Endothelial cell of umbilical vein (primary cell): ENCODE measurements at regions not wholly inside any gene's neighbourhood (a gene's known extent, or its start where the extent isn't known, plus 50 kb on each side); places are given as distances from the start of the nearest gene placed in this dataset.

Experiments
- BruUV-seq: library from RNA; stranded (reverse); fragments of 400-500 nt; replicated peaks from 2 replicates; lab custom pipeline; 2021; lab: Mats Ljungman, UMichigan
- CTCF ChIA-PET: fragments of 300-600, 350-600 bp; sonication (Branson Sonifier 250); formaldehyde crosslinking; loops from one replicate; lab custom pipeline; 2021; ENCODE audit warnings: antibody characterized with exemption, inconsistent platforms; lab: Charles Lee
- POLR2A ChIA-PET: fragments of 300-600, 350-600 bp; sonication (Branson Sonifier 250); formaldehyde crosslinking; loops from one replicate; lab custom pipeline; 2021; ENCODE audit warnings: antibody characterized with exemption, inconsistent platforms; lab: Charles Lee
- DNase-seq: peaks from one replicate; pipeline ENCODE4 v3.0.0-alpha.2; 2011; ENCODE audit warnings: low read depth, low spot score
- FAIRE-seq: peaks from 2 replicates; lab custom pipeline; 2011; peaks lifted over from hg19 to GRCh38; lab: Jason Lieb, UNC
- H2AFZ ChIP-seq: 2 replicates; pipeline ENCODE4 v1.6.0; 2012; ENCODE audit warnings: low read depth, low read length, control low read depth, inconsistent platforms
- H3K27ac ChIP-seq: 2 replicates; pipeline ENCODE4 v1.5.1; 2011; ENCODE audit warnings: low read depth, mild to moderate bottlenecking, control low read depth, low read length, moderate library complexity; ENCODE audit not compliant: insufficient read depth
- H3K27me3 ChIP-seq, 2 experiments: 2 replicates each; pipeline versions ENCODE4 v1.6.0 to v1.6.1; 2011; ENCODE audit warnings: low read length in 2 of 2, mixed read lengths in 1 of 2; ENCODE audit not compliant: control insufficient read depth in 2 of 2, insufficient read depth in 2 of 2
- H3K36me3 ChIP-seq, 2 experiments: 2 replicates in 1 of 2; 3 replicates in 1 of 2; pipeline ENCODE4 v1.5.1; 2011; ENCODE audit warnings: low read length in 2 of 2, mild to moderate bottlenecking in 1 of 2, moderate library complexity in 1 of 2; ENCODE audit not compliant: control insufficient read depth in 2 of 2, insufficient read depth in 2 of 2; ENCODE audit errors: extremely low read depth in 1 of 2
- H3K4me1 ChIP-seq: 3 replicates; pipeline ENCODE4 v1.5.1; 2011; ENCODE audit warnings: mild to moderate bottlenecking, low read length; ENCODE audit not compliant: control insufficient read depth, insufficient read depth; ENCODE audit errors: extremely low read depth
- H3K4me2 ChIP-seq: 2 replicates; pipeline ENCODE4 v1.6.1; 2011; ENCODE audit warnings: low read length, control low read depth, mixed read lengths; ENCODE audit not compliant: insufficient read depth
- H3K4me3 ChIP-seq, 3 experiments: fragments of 200-600 bp in 1 of 3; sonication (generic), shearing (Covaris generic) in 1 of 3; replicated peaks in 1 of 3; 2 replicates each; pipeline ENCODE4 v1.5.1; 2011 to 2016; ENCODE audit warnings: control low read depth in 3 of 3, low read length in 3 of 3, mild to moderate bottlenecking in 2 of 3, inconsistent platforms in 1 of 3, low read depth in 1 of 3, moderate library complexity in 1 of 3; ENCODE audit not compliant: insufficient read depth in 1 of 3
- H3K79me2 ChIP-seq: 2 replicates; pipeline ENCODE4 v1.6.0; 2012; ENCODE audit warnings: low read length, inconsistent platforms; ENCODE audit not compliant: control insufficient read depth, insufficient read depth
- H3K9ac ChIP-seq: replicated peaks from 2 replicates; pipeline ENCODE3; 2011; ENCODE audit warnings: low read length, control low read depth; ENCODE audit not compliant: insufficient read depth; ENCODE audit errors: extremely low read depth
- H3K9me1 ChIP-seq: replicated peaks from 3 replicates; pipeline ENCODE4 v1.6.0; 2011; ENCODE audit warnings: mild to moderate bottlenecking, low read length; ENCODE audit not compliant: control insufficient read depth, insufficient read depth; ENCODE audit errors: extremely low read depth
- H3K9me3 ChIP-seq: replicated peaks from 2 replicates; pipeline ENCODE4 v1.5.1; 2012; ENCODE audit warnings: low read length, inconsistent platforms; ENCODE audit not compliant: control insufficient read depth, insufficient read depth
- H4K20me1 ChIP-seq: replicated peaks from 2 replicates; pipeline ENCODE3; 2011; ENCODE audit warnings: mild to moderate bottlenecking, low read length; ENCODE audit not compliant: control insufficient read depth, insufficient read depth; ENCODE audit errors: extremely low read depth
- CTCF ChIP-seq, 2 donors: IDR thresholded peaks; 1 replicate in 1 of 2; 2 replicates in 1 of 2; pipeline ENCODE4 v1.5.1; 2011; ENCODE audit warnings: low read length in 2 of 2, mild to moderate bottlenecking in 2 of 2, moderate library complexity in 2 of 2, control low read depth in 1 of 2, inconsistent platforms in 1 of 2, low read depth in 1 of 2; ENCODE audit not compliant: insufficient read depth in 1 of 2; ENCODE audit errors: extremely low read depth in 1 of 2
- EZH2 ChIP-seq: IDR thresholded peaks from 2 replicates; pipeline ENCODE4 v1.6.1; 2012; ENCODE audit warnings: borderline replicate concordance, low read depth, mild to moderate bottlenecking, moderate library complexity, low read length, inconsistent platforms; ENCODE audit not compliant: severe bottlenecking
- FOS ChIP-seq: IDR thresholded peaks from 2 replicates; pipeline ENCODE4 v1.6.1; 2011; ENCODE audit warnings: mild to moderate bottlenecking, low read length, moderate library complexity, borderline replicate concordance; ENCODE audit not compliant: insufficient read depth
- GATA2 ChIP-seq: IDR thresholded peaks from 2 replicates; pipeline ENCODE4 v1.7.0; 2011; ENCODE audit warnings: low read depth, mild to moderate bottlenecking, moderate library complexity, mixed read lengths, low read length; ENCODE audit not compliant: insufficient read length, insufficient read depth
- JUN ChIP-seq: IDR thresholded peaks from 2 replicates; pipeline ENCODE4 v1.6.1; 2011; ENCODE audit warnings: borderline replicate concordance, low read depth; ENCODE audit not compliant: insufficient read length, insufficient read depth
- MAX ChIP-seq: IDR thresholded peaks from 2 replicates; pipeline ENCODE4 v1.6.1; 2011; ENCODE audit not compliant: insufficient read depth, insufficient read length
- MYC ChIP-seq: IDR thresholded peaks from one replicate; pipeline ENCODE4 v1.6.1; 2011; ENCODE audit warnings: mild to moderate bottlenecking, low read depth, low read length
- POLR2A ChIP-seq: IDR thresholded peaks from 2 replicates; pipeline ENCODE4 v1.6.1; 2012; ENCODE audit warnings: low read depth, mild to moderate bottlenecking, control low read depth, low read length
- POLR2AphosphoS5 ChIP-seq: IDR thresholded peaks from 2 replicates; pipeline ENCODE4 v1.6.1; 2012; ENCODE audit warnings: low read depth, mild to moderate bottlenecking, control low read depth, low read length, moderate library complexity; ENCODE audit not compliant: insufficient read depth
- dilution Hi-C: fragments of 300-500 bp; cut with MboI; formaldehyde crosslinking; loops from one replicate; pipeline ENCODE4 v1.15.0; 2019; ENCODE audit warnings: low sequenced_read_pairs; ENCODE audit not compliant: extremely low pct_ligation_motif_present
- intact Hi-C: fragments of 100-400 bp; cut with micrococcal nuclease; formaldehyde crosslinking; loops from one replicate; pipeline ENCODE4 v1.10.0; 2022

- no peaks in the 10 kb centered on the region for H3K27me3 ChIP-seq
- no peak overlapping the region for H2AFZ ChIP-seq
- H3K9me1 ChIP-seq: no peaks in the 10 kb centered on the region
- no peak overlapping the region for H3K4me2 ChIP-seq
- dilution Hi-C loops (no loop called here), intact Hi-C loops (no loop called here)
- no peak overlapping the region for H3K4me3 ChIP-seq
- no peaks in the 10 kb centered on the region for H4K20me1 ChIP-seq
- H3K36me3 ChIP-seq: no peaks in the 10 kb centered on the region
- no peak for TF ChIP-seq POLR2AphosphoS5
- no peak for TF ChIP-seq GATA2
- TF ChIP-seq MAX: no peak
- DNase-seq: no peak
- H3K9me3 ChIP-seq: no peaks in the 10 kb centered on the region
- H3K79me2 ChIP-seq: no peaks in the 10 kb centered on the region
- no peak overlapping the region for H3K27ac ChIP-seq
- ChIA-PET CTCF (no interaction called here), POLR2A (no interaction called here)
- BruUV-seq: no TSS peak
- H3K4me1 ChIP-seq: no peaks in the 10 kb centered on the region
- H3K9ac ChIP-seq: no peak overlapping the region
- no peak for FAIRE-seq
These were observed 1503.9 kb upstream of the MIR17HG start for GRCh38 chr13:89843621-89844020.

- Histone ChIP-seq H3K4me2 (no peak overlapping the region), H3K9ac (no peak overlapping the region), H3K9me1 (no peaks in the 10 kb centered on the region), H3K4me3 (no peak overlapping the region), H3K36me3 (no peaks in the 10 kb centered on the region), H3K79me2 (no peaks in the 10 kb centered on the region), H3K27ac (no peak overlapping the region), H3K4me1 (no peaks in the 10 kb centered on the region), H3K9me3 (no peaks in the 10 kb centered on the region), H4K20me1 (no peaks in the 10 kb centered on the region), H3K27me3 (no peaks in the 10 kb centered on the region), H2AFZ (no peak overlapping the region)
- BruUV-seq: no TSS peak
- dilution Hi-C loops (no loop called here), intact Hi-C loops (no loop called here)
- POLR2A ChIA-PET: no interaction called here
- no peak for DNase-seq
- FAIRE-seq: no peak
- CTCF ChIA-PET: no interaction called here
- no peak for TF ChIP-seq FOS
- TF ChIP-seq CTCF (IDR thresholded peaks at IDR 0.05; ENCODE audit: extremely low read depth in 1 of 2, insufficient read depth in 1 of 2, low read depth in 1 of 2, low read length in 2 of 2): no peak
- no peak for TF ChIP-seq MAX
- TF ChIP-seq MYC: no peak
- TF ChIP-seq POLR2A: no peak
- TF ChIP-seq JUN: no peak
- TF ChIP-seq EZH2: no peak
- TF ChIP-seq GATA2: no peak
- TF ChIP-seq POLR2AphosphoS5: no peak
These were observed 1501.6 kb upstream of the MIR17HG start for GRCh38 chr13:89845874-89846273.
